Activated B cell treated with CpG ODN at 0.5 μM for 24 hours (primary cell): ENCODE measurements at regions not wholly inside any gene's neighbourhood (a gene's known extent, or its start where the extent isn't known, plus 50 kb on each side); places are given as distances from the start of the nearest gene placed in this dataset.

Experiments used
- ATAC-seq: fragments of 200-7000 bp; cut with Tn5 transposase; one replicate; pipeline ENCODE4 v1.10.0; 2021; ENCODE audit warnings: low read depth, mild to moderate bottlenecking, moderate library complexity
- CTCF ChIA-PET: fragments of 350-600 bp; sonication (Branson Sonifier 250); formaldehyde crosslinking; loops from one replicate; lab custom pipeline; 2021; ENCODE audit warnings: antibody characterized with exemption; lab: Charles Lee
- POLR2A ChIA-PET: fragments of 350-600 bp; sonication (Branson Sonifier 250); formaldehyde crosslinking; loops from one replicate; lab custom pipeline; 2021; ENCODE audit warnings: antibody characterized with exemption; lab: Charles Lee
- DNase-seq: peaks from one replicate; pipeline ENCODE4 v3.0.0; 2022
- H3K27ac Mint-ChIP-seq: one replicate; pipeline ENCODE4 v1.8.0; 2020; ENCODE audit warnings: mixed read lengths
- H3K27me3 Mint-ChIP-seq: one replicate; pipeline ENCODE4 v1.8.0; 2021; ENCODE audit warnings: mixed read lengths
- H3K36me3 Mint-ChIP-seq: one replicate; pipeline ENCODE4 v1.8.0; 2021; ENCODE audit warnings: low read depth, mixed read lengths
- H3K4me1 Mint-ChIP-seq: one replicate; pipeline ENCODE4 v1.8.0; 2021; ENCODE audit warnings: mixed read lengths
- H3K4me3 Mint-ChIP-seq: one replicate; pipeline ENCODE4 v1.8.0; 2020; ENCODE audit warnings: mild to moderate bottlenecking, mixed read lengths
- H3K9me3 Mint-ChIP-seq: one replicate; pipeline ENCODE4 v1.8.0; 2020; ENCODE audit warnings: mixed read lengths
- CTCF ChIP-seq: fragments of 200-600 bp; IDR thresholded peaks from one replicate; pipeline ENCODE4 v1.8.0; 2022; ENCODE audit warnings: antibody characterized with exemption, mild to moderate bottlenecking
- intact Hi-C: fragments of 100-400 bp; cut with micrococcal nuclease; formaldehyde crosslinking; loops from one replicate; pipeline ENCODE4 v1.15.1; 2024

- POLR2A ChIA-PET, result no interaction called here
- intact Hi-C loops, result no loop called here
- CTCF ChIA-PET, result no interaction called here
- ATAC-seq (no peak), DNase-seq (no peak)
- no peaks in the 10 kb centered on the region for H3K27me3 Mint-ChIP-seq
- no peaks in the 10 kb centered on the region for H3K36me3 Mint-ChIP-seq
- peaks cover 2% of the 10 kb centered on the region for H3K9me3 Mint-ChIP-seq
- no peak overlapping the region for H3K4me3 Mint-ChIP-seq
- no peaks in the 10 kb centered on the region for H3K4me1 Mint-ChIP-seq
- no peak overlapping the region for H3K27ac Mint-ChIP-seq
- no peak for TF ChIP-seq CTCF
These were observed 104.3 kb upstream of the MEIS2 start for GRCh38 chr15:37204692-37205091.

- Mint-ChIP-seq H3K4me1 (no peaks in the 10 kb centered on the region), H3K9me3 (peaks cover 2% of the 10 kb centered on the region), H3K27ac (no peak overlapping the region), H3K4me3 (no peak overlapping the region), H3K36me3 (no peaks in the 10 kb centered on the region), H3K27me3 (no peaks in the 10 kb centered on the region)
- no peak for TF ChIP-seq CTCF
- DNase-seq, result no peak
- ChIA-PET CTCF (no interaction called here), POLR2A (no interaction called here)
- no peak for ATAC-seq
- intact Hi-C loops, result no loop called here
These were observed 106.3 kb upstream of the MEIS2 start for GRCh38 chr15:37206690-37207089.

GRCh38 chr15:37208146-37209040 is 108.0 kb upstream of the MEIS2 start:
- H3K4me3 Mint-ChIP-seq, result no peak overlapping the region
- intact Hi-C loops, result no loop called here
- no peaks in the 10 kb centered on the region for H3K36me3 Mint-ChIP-seq
- ChIA-PET POLR2A (no interaction called here), CTCF (no interaction called here)
- no peak for TF ChIP-seq CTCF
- no peak overlapping the region for H3K27ac Mint-ChIP-seq
- ATAC-seq (no peak), DNase-seq (no peak)
- H3K4me1 Mint-ChIP-seq, result no peaks in the 10 kb centered on the region
- peaks cover 4% of the 10 kb centered on the region for H3K9me3 Mint-ChIP-seq
- H3K27me3 Mint-ChIP-seq, result no peaks in the 10 kb centered on the region

GRCh38 chr15:37209041-37209363 is 108.7 kb upstream of the MEIS2 start:
- TF ChIP-seq CTCF, result no peak
- Mint-ChIP-seq H3K36me3 (no peaks in the 10 kb centered on the region), H3K27me3 (no peaks in the 10 kb centered on the region), H3K27ac (no peak overlapping the region), H3K4me3 (no peak overlapping the region), H3K9me3 (peaks cover 2% of the 10 kb centered on the region), H3K4me1 (no peaks in the 10 kb centered on the region)
- CTCF ChIA-PET, result no interaction called here
- ATAC-seq (no peak), DNase-seq (no peak)
- intact Hi-C loops, result no loop called here
- POLR2A ChIA-PET, result no interaction called here

- ATAC-seq (no peak), DNase-seq (no peak)
- Mint-ChIP-seq H3K4me1 (no peaks in the 10 kb centered on the region), H3K27me3 (no peaks in the 10 kb centered on the region), H3K36me3 (no peaks in the 10 kb centered on the region), H3K4me3 (no peak overlapping the region), H3K27ac (no peak overlapping the region), H3K9me3 (peaks cover 4% of the 10 kb centered on the region)
- intact Hi-C loops, result no loop called here
- no peak for TF ChIP-seq CTCF
- ChIA-PET POLR2A (no interaction called here), CTCF (no interaction called here)
These were observed 117.2 kb upstream of the MEIS2 start for GRCh38 chr15:37217567-37217966.
